GM18951 (cell line): ENCODE measurements at regions not wholly inside any gene's neighbourhood (a gene's known extent, or its start where the extent isn't known, plus 50 kb on each side); places are given as distances from the start of the nearest gene placed in this dataset.

Source experiments
- POLR2A ChIP-seq: IDR thresholded peaks from 4 replicates; pipeline ENCODE4 v1.6.1; 2011; ENCODE audit warnings: mild to moderate bottlenecking; ENCODE audit not compliant: insufficient read length, insufficient read depth; ENCODE audit errors: extremely low read depth
- in situ Hi-C: fragments of 300-500 bp; cut with MboI; formaldehyde crosslinking; loops from one replicate; pipeline ENCODE4 v1.12.0; 2022; ENCODE audit warnings: low sequenced_read_pairs, mixed read lengths, inconsistent platforms; ENCODE audit not compliant: unreplicated experiment

DNA sequence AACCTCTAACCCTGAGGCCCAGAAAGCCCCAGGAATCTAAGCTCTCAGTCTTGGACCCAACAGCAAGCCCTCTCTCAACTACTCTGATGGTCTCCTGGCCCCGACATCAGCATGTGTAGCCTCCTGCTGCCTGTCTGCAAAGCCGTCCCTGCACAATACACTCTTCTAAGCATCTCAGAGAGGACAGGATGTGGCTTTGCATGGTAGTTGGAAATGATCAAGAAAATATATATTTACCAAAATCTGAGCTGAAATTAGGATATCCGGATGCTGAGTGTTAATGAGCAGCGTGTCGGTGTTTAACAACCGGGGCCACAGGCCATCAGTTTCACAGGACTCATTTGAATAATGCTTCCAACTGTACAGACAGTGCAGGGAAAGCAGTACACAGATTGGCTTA lies 59.1 kb upstream of the SIM2 start:
- TF ChIP-seq POLR2A: no peak
- in situ Hi-C loops: loop anchor here (25.0 kb wide), 1 partner anchor 298 kb away; no protein-coding TSS in a partner anchor

DNA sequence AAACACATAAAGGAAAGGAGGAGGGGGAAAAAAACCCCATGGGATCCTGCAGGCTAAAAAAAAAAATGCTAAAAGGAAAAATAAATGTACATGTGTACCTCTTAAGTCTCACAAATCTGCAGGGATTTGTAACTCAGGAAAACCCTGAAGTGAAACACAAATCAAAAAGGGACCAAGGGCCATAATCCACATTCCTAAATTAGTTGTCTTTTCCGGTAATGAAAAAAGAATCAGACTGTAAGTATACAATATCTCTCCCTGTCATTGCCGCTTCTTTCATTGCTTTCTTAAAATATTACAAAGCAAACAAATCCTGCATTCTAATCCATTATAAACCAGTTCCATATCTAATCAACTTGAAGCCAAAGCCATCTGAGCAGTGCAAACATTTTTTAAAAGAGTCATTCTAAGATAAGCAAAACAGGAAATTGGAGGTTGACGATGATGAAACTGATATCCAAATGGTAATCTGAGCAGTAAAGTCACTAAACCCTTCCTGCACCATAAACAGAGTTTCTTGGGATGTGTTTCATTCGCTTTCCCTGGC lies 58.7 kb upstream of the SIM2 start:
- in situ Hi-C loops: loop anchor here (25.0 kb wide), 1 partner anchor 297 kb away; no protein-coding TSS in a partner anchor
- TF ChIP-seq POLR2A: no peak

DNA sequence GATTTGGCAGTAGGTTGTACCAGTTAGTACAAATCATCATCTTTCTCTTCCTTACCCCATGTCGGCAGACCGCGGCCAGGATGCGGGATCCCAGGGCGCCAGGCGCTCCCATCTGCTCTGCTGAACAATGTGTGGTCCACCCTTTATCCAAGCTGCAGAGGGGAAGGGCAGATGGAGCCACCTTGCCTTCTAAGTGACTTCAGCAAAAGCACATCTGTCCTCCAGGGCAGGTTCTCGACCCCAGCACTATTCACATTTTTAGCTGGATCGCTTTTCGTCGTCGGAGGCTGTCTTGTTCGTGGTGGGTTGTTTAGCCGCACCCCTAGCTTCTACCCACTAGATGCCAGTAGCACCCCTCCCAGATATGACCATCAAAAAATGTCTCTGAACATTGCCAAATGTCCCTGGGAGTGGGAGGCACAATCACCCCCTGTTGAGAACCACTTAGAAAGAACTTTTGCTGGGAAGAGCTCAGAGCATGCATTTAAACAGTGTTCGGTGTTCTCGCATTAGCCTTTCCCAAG lies 58.1 kb upstream of the SIM2 start:
- in situ Hi-C loops: loop anchor here (25.0 kb wide), 1 partner anchor 297 kb away; no protein-coding TSS in a partner anchor
- TF ChIP-seq POLR2A: no peak

DNA sequence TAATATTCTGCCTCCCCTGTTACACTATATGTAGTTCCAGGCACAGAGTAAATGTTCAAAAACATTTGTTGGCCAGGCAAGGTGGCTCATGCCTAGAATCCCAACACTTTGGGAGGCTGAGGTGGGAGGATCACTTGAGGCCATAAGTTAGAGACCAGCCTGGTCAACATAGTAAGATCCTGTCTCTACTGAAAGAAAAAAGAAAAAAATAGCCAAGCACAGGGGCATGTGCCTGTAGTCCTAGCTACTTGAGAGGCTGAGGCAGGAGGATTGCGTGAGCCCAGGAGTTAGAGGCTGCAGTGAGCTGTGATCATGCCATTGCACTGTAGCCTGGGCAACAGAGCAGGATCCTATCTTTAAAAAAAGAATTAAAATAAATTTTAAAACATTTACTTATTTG lies 57.6 kb upstream of the SIM2 start:
- in situ Hi-C loops: loop anchor here (25.0 kb wide), 1 partner anchor 296 kb away; no protein-coding TSS in a partner anchor
- no peak for TF ChIP-seq POLR2A

DNA sequence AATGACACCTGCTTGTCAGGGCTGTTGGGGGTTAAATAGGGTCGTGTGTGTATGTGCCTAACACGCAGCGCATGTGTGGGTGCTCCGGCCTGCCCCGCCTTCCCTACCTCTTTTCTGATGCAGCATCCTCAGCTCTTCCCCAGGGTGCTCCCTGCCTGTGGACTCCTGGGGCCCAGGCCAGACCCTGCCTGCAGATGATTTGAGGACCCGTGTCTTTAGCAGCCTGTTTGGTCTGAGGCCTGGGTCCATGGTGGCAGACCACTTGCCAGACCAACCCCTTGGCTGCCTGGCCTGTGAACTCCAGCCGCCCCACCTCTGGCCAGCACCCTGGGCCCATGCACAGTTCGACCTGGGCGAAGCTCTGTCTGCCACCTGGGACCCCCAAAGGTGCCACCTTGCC lies 57.0 kb upstream of the SIM2 start:
- no peak for TF ChIP-seq POLR2A
- in situ Hi-C loops: loop anchor here (25.0 kb wide), 1 partner anchor 295 kb away; no protein-coding TSS in a partner anchor

DNA sequence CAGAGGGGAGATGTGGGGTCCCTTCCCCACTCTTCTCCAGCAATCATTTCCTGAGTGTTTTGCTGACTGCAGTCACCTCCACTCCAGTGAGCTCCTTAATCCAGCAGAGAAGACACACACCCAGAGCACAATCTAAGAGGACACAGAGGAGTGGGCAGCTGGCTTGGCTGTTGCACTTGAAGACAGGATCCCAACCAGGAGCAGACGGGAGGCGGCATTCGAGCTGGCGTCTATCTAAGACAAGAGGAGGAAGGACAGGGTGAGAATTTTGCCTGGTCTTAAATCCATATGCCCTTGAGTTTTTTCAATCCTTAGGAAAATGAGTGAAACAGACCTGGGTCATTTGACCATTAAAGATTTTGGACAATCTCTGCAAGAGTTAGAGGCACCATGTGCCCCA lies 56.1 kb upstream of the SIM2 start:
- in situ Hi-C loops: loop anchor here (25.0 kb wide), 1 partner anchor 295 kb away; no protein-coding TSS in a partner anchor
- TF ChIP-seq POLR2A: no peak

DNA sequence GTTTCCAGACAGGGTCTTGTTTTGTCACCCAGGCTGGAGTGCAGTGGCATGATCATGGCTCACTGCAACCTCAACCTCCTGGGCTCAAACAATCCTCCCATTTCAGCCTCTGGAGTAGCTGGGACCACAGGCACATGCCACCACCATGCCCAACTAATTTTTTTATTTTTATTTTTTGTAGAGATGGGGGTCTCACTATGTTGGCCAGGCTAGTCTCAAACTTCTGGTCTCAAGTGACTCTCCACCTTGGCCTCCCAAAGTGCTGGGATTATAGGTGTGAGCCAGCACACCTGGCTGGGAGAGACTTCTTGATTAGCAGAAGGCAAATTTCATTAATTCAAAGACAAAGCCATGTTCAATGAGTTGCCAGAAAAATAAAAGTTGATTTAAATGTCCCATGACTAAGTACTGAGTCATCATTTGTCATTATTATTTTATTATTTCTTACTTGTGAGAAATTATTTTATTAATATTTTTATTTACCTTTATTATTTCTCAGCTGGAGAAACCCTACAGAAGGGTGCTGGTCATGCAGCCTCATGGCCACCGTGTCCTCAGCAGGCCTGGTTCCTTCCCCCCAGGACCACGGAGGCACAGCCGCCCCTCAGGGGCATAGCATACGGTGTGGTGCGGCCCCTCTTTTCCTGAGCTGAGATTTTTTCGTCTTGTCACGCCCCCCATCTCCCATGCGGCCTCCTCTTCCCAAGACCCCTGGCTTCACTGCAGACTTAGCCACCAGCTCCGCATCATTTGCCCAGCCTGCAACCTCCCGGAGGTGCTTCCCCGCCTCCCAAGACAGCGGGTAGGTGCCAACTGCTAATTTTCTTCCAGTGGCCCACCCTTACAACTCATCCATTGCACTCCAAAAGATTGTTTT lies 55.3 kb upstream of the SIM2 start:
- in situ Hi-C loops: loop anchor here (25.0 kb wide), 1 partner anchor 294 kb away; no protein-coding TSS in a partner anchor
- no peak for TF ChIP-seq POLR2A

DNA sequence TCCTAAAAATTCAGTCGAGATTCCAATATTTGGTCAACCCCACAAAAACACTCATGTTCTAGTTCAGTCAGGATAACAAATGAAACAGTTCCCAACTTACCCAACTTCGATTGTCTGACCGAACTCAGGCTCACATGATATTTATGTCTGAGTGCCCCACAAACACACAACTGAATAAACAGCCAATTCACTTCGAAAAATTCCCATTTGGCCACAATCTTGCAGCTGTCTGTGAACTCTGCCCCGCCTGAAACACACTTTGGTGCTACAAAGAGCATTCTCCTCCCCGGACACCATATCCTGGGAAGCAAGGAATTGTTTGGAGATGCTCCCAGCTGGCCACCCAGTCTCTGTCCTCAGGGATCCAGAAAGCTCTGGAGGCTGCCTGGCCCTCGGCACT lies 52.9 kb upstream of the SIM2 start:
- in situ Hi-C loops: loop anchor here (25.0 kb wide), 1 partner anchor 291 kb away; no protein-coding TSS in a partner anchor
- TF ChIP-seq POLR2A: no peak

DNA sequence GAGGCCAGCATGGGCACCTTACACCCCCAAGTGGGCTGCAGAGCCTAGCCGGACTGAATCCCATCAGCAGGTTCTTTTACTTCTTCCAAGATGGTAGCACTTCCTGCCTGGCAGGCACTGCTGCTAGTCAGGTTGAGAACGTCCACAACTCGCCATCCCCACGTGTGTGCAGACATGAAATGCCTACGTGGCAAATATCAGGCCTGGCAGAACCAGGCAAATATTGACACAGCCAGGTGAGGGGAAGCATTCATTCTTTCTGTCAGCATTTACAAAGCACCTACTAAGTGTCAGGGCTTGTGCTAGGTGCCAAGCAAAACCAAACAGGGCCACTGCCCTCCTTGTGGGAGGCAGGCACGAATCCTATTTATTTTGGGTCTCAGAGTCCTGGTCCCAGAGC lies 52.3 kb upstream of the SIM2 start:
- in situ Hi-C loops: loop anchor here (25.0 kb wide), 1 partner anchor 291 kb away; no protein-coding TSS in a partner anchor
- TF ChIP-seq POLR2A: no peak

DNA sequence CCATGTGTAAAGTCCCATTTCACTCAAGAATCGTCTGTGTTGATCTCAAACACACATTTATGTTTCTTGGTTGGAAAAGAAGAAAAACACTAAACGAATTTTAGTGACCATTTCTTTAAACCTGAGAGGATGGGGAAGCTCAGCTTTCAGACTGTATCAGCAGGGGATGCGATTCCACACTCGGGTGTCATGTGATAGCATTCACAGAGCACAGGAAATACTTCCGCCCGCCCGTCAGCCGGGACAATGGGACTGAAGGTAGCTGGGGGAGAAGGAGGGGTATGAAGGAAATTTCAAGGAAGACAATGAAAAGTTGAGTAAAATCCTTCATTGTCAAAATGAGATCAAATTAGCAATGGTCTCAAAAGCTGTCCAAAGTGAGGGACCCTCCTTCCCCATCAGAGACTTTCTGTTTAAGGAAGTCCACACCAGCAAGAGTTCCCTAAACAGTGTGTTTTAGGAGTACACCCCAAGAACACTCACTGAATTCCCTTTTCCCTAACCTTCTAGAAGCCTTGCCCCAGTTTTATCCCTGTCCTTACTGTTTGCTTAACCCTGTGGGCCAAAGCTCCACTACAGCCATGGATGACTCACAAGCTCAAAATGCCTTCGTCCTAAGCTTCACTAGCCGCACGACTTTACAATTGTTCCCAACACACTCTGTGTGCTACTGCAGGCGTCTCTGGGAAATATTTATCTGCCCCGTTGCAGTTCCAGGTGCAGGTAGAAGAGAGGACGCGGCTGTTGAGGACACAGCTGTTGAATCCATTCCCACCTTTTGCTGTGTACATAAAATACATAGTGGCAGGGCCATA lies 51.4 kb upstream of the SIM2 start:
- TF ChIP-seq POLR2A: no peak
- in situ Hi-C loops: loop anchor here (25.0 kb wide), 1 partner anchor 290 kb away; no protein-coding TSS in a partner anchor
